B cell (primary cell): ENCODE measurements at regions not wholly inside any gene's neighbourhood (a gene's known extent, or its start where the extent isn't known, plus 50 kb on each side); places are given as distances from the start of the nearest gene placed in this dataset.

Source experiments
- EZH2 ChIP-seq: IDR thresholded peaks from 2 replicates; pipeline ENCODE4 v1.6.1; 2012; ENCODE audit warnings: borderline replicate concordance, low read depth, mild to moderate bottlenecking, moderate library complexity, low read length; ENCODE audit not compliant: insufficient read depth, poor library complexity, severe bottlenecking
- TF ChIP-seq, protein P1 (sequence below): fragments of 200-600 bp; IDR thresholded peaks from one replicate; pipeline ENCODE4 v1.8.0; 2022; ENCODE audit warnings: antibody characterized with exemption, mild to moderate bottlenecking

DNA sequence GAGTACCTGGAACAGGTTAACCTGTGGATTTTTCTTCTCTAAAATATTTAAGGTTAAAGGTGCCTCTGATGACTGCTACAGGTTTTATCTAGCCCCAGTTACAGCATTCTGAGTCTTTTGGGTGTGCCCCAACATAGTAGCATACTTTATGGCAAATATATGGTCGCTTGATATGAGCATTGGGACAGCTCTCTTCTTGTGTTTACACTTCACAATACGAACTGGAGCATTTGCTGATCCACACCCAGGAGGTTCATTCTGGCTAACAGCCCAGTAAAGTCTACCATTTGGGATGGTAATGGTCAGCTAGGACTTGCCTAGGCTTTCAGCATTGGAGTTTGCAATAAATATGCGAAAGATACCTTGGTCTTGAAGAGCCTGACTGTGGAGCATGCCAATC is 101.3 kb downstream of the DISP1 start:
- TF ChIP-seq, protein P1, sequence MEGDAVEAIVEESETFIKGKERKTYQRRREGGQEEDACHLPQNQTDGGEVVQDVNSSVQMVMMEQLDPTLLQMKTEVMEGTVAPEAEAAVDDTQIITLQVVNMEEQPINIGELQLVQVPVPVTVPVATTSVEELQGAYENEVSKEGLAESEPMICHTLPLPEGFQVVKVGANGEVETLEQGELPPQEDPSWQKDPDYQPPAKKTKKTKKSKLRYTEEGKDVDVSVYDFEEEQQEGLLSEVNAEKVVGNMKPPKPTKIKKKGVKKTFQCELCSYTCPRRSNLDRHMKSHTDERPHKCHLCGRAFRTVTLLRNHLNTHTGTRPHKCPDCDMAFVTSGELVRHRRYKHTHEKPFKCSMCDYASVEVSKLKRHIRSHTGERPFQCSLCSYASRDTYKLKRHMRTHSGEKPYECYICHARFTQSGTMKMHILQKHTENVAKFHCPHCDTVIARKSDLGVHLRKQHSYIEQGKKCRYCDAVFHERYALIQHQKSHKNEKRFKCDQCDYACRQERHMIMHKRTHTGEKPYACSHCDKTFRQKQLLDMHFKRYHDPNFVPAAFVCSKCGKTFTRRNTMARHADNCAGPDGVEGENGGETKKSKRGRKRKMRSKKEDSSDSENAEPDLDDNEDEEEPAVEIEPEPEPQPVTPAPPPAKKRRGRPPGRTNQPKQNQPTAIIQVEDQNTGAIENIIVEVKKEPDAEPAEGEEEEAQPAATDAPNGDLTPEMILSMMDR = no peak
- TF ChIP-seq EZH2 = no peak
